ENCODE measurements at regions not wholly inside any gene's neighbourhood (a gene's known extent, or its start where the extent isn't known, plus 50 kb on each side); places are given as distances from the start of the nearest gene placed in this dataset.

DNA sequence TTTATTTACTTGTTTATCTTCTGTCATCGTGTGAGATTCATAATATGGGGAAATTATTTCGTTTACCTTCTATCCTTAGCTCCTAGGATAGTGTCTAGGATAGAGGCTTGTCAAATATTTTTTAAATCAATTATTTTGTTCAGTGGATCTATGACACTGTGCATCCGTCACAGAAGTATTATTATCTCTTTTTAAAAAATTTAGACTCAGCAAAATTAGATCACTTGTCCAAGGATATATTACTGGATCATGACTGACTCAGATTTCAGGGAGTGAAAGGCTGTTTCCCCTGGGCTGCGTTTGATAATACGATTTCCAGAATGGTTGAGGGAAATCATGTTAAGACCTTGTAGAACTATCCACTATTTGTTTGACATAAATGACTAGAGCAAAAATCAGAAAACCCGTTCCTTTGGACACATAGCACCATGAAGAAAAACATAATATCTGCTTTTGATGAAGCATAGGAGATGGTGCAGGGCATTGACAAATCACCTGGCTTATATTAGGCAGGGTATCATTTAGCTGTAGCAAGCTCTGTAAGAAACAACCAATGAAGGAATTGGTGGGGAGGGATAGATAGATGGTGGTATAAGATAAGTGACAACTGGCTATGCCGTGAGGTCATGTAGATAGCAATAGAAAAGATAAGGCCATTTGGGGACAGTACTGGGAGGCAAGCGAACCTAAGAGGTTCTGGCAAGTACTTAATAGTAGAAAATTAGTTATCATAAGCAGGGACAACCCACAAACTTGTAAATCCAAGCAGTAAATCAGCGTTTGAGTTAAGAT, 465.2 kb upstream of the MAN1A1 start:
- Mint-ChIP-seq H3K4me3 (no peak overlapping the region), H3K27me3 (no peaks in the 10 kb centered on the region), H3K9me3 (no peaks in the 10 kb centered on the region), H3K27ac (no peak overlapping the region), H3K36me3 (no peaks in the 10 kb centered on the region), H3K4me1 (ENCODE audit: low read depth in 2 of 2) (no peaks in the 10 kb centered on the region)
- no peak for ATAC-seq
- DNase-seq (ENCODE audit: low spot score), result no peak

DNA sequence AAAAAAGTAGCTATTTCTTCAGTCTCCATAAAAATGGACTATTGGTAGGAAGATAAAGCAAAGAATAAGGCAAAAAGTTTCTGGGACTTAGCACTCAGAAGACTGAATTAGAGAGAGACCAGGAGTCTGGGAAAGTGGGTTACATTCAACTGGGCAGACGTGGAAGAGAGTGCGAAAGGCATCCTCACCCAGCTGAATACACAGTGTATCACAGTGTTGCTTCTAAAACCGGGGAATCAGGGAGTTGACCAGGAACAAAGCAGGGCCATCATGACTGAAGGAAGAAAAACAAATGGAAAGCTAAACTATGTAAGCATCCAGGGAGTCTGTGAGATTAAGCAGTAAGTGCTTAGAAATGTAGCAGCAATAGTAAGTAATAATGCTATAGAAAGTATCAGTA, 452.9 kb upstream of the MAN1A1 start:
- peaks cover 0 to 13% of the 10 kb centered on the region in 2 donors for H3K27me3 Mint-ChIP-seq
- no peak overlapping the region for H3K27ac Mint-ChIP-seq
- H3K9me3 Mint-ChIP-seq, result no peaks in the 10 kb centered on the region
- H3K4me1 Mint-ChIP-seq (ENCODE audit: low read depth in 2 of 2), result no peaks in the 10 kb centered on the region
- DNase-seq (ENCODE audit: low spot score) (no peak), ATAC-seq (no peak)
- H3K36me3 Mint-ChIP-seq, result no peaks in the 10 kb centered on the region
- H3K4me3 Mint-ChIP-seq, result no peak overlapping the region

DNA sequence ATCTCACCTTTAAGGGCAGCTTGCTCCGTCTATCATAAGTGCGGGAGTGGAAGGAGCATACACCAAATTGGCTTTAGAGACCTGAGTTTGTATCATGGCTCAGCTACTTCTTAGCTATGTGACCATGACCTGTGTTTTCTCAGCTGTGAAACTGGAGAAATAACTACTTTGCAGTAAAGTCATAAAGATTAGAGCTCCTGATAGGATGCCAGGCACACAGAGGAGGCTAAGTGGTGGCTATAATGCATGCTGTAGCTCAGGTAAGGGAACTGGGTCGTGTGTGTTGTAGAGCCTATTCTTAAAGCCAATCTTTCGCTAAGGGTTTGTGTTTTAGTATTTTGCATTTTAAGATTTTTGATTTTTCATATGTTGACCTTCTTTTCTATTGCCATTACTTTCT, 451.5 kb upstream of the MAN1A1 start:
- H3K9me3 Mint-ChIP-seq, result no peaks in the 10 kb centered on the region
- H3K4me3 Mint-ChIP-seq, result no peak overlapping the region
- no peak for ATAC-seq
- H3K36me3 Mint-ChIP-seq, result no peaks in the 10 kb centered on the region
- no peak overlapping the region for H3K27ac Mint-ChIP-seq
- no peaks in the 10 kb centered on the region for H3K4me1 Mint-ChIP-seq (ENCODE audit: low read depth in 2 of 2)
- no peak for DNase-seq (ENCODE audit: low spot score)
- H3K27me3 Mint-ChIP-seq, result peaks cover 0 to 6% of the 10 kb centered on the region in 2 donors

DNA sequence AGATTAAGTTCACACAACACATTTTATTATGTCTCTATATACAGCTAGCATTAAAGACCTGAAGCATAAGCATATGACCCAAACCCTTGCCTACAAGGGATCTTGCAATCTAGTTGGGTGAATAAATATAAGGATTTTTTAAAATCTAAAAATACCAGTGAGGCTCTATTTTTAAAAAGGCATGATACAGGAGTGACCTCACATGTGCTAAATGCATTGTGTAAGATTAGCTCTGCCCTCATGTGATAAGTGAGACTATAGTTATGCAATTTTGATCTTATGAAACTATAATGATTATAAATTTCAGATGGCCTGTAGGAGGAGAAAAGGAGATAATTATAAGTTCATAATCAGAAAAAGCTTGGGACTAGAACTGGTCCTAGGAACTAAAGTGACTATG, 451.0 kb upstream of the MAN1A1 start:
- Mint-ChIP-seq H3K36me3 (no peaks in the 10 kb centered on the region), H3K27ac (no peak overlapping the region), H3K27me3 (peaks cover 0 to 4% of the 10 kb centered on the region in 2 donors), H3K4me3 (no peak overlapping the region), H3K9me3 (no peaks in the 10 kb centered on the region), H3K4me1 (ENCODE audit: low read depth in 2 of 2) (no peaks in the 10 kb centered on the region)
- DNase-seq (ENCODE audit: low spot score) (no peak), ATAC-seq (no peak)

DNA sequence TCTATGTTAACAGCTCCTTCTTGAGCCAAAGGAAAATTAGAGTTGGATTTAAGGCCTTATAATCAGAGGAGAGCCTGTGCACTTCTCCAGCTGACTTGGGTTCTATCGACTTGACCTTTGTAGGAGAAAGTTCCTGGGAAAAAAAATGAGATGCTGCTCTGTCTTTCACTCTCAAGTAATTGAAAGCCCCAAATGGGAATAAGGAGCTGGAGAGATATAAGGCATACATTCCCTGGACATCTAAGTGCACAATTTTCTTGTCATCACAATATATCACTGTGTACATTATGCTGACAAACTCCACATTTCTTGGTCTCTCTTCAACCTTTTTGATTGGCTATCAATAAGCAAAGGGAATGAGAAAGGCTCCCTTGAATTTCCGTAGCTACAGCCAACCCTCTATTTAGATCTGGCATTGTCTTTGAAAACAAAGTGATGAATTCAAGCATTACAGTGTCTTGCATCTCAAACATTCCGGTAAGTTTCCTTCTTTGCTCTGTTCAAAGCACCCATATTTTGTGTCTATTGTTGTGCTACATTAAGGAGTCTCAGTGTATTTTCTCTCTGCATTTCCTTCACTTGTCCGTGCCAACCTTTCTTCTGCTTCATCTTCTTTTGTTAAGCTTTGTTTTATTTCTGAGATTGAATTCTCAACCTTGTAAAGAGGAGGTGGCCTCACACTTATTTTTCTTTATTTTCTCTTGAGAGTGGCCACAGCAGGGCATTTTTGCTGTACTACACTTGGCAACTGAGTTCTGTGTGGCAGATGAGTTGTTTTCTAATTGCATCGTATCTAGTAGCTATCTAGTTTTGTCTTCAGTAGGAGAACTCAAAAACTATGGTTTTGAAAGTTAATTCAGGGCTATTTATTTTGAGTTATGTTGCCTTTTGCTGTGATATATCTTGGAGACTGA, 450.3 kb upstream of the MAN1A1 start:
- Mint-ChIP-seq H3K4me3 (no peak overlapping the region), H3K4me1 (ENCODE audit: low read depth in 2 of 2) (no peaks in the 10 kb centered on the region), H3K27ac (no peak overlapping the region), H3K36me3 (no peaks in the 10 kb centered on the region), H3K27me3 (no peaks in the 10 kb centered on the region), H3K9me3 (no peaks in the 10 kb centered on the region)
- DNase-seq (ENCODE audit: low spot score) (no peak), ATAC-seq (no peak)

DNA sequence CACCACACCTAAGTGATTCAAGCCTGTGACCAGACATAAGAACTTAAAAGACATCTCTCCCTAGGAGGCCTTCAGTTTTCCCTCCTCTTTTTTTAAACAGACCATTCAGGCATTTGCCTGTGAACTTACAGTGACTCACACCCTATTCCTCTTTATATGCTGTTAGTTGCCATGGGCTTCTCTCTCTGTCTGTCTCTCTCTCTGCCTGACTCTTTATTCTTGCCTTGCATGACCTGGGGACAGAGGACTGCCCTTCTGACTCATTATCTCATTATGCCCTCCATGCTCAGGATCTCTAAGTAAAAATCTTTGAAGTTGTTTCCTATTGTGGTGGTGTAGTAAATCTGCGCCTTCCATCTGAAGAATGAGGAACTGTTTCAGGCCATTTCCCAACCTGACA, 442.2 kb upstream of the MAN1A1 start:
- Mint-ChIP-seq H3K36me3 (no peaks in the 10 kb centered on the region), H3K9me3 (no peaks in the 10 kb centered on the region), H3K27me3 (no peaks in the 10 kb centered on the region), H3K4me1 (ENCODE audit: low read depth in 2 of 2) (no peaks in the 10 kb centered on the region), H3K27ac (no peak overlapping the region), H3K4me3 (no peak overlapping the region)
- DNase-seq (ENCODE audit: low spot score) (no peak), ATAC-seq (no peak)

DNA sequence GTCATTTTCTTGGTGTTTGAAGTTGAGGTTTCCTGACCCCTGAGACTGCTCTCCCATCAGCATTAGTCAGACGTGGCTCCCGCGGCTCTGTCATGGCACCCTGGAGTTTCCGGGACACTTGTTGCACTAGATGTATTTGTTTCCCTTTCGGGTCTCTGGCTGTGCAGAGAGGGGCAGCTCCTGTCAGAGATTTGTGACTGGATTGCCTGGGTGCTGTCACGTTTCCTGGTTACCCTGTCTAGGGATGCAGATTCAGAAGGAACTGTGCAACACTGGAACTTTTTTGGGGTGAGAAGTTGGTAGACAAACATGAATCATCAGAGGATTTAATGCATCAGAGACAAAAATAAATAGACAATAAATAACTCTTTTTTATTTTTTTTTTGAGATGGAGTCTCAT, 431.8 kb upstream of the MAN1A1 start:
- H3K4me3 Mint-ChIP-seq, result no peak overlapping the region
- no peak for DNase-seq (ENCODE audit: low spot score)

DNA sequence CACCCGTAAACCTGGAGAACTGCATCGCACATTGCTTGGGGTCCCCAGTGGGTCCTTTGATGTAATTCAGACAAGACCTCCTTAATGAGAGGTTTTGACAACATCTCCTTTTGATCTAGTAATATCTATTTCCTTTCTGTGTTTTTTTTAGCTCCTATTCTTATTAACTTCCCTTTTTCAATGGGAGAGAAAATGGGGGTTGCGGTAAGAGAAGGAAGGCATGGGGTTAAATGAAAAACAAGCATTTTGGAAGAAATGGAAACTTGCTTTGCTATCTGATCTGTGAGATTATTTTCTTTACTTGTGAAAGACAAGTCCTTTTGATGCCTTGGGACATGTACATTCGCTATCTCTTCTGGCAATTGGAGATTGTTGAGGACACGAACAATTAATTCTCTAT, 418.6 kb upstream of the MAN1A1 start:
- H3K27me3 Mint-ChIP-seq, result peaks cover 8 to 34% of the 10 kb centered on the region in 2 donors
- no peak for ATAC-seq

More for the DNA sequence above, 431.8 kb upstream of the MAN1A1 start:
- no peak for ATAC-seq
- no peaks in the 10 kb centered on the region for H3K36me3 Mint-ChIP-seq
- no peak overlapping the region for H3K27ac Mint-ChIP-seq
- no peaks in the 10 kb centered on the region for H3K9me3 Mint-ChIP-seq
- no peaks in the 10 kb centered on the region for H3K4me1 Mint-ChIP-seq (ENCODE audit: low read depth in 2 of 2)
- H3K27me3 Mint-ChIP-seq, result peaks cover 0 to 8% of the 10 kb centered on the region in 2 donors

DNA sequence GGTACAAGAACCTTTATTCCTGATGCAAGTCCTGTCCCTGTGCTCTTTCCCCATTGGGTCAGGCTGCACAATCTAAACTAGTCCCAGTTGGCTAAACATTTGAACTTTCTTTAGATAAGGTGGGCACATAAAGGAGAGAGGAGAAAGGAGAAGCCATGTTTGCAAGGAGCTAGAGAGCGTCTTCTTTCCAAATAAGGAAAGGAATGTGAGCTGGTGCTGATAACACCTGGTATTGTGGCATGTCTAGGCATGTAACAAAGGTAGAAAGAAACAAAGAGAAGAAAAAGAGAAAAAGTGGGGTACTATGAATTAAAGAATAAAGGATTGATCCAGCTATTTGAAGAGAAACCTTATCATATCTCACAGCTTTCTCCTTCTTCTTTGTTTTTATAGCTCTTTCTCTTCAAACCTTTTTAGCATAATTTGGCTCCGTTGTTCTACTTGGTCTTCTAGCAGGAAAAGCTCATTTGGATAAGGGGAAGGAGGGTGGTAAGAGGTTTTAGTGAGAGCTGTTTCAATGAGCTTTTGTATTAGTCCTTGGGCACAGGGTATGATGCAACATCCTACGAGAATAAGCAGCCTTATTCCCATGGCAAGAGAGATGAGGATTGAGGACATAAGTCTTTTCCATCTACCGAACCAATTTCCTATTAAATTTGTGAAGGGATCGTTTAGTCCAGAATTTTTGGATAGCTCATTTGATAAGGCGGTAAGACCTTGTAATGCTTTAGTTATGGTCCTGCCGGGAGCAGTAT, 415.5 kb upstream of the MAN1A1 start:
- no peaks in the 10 kb centered on the region for H3K36me3 Mint-ChIP-seq
- H3K27me3 Mint-ChIP-seq, result peaks cover 8 to 34% of the 10 kb centered on the region in 2 donors
- H3K9me3 Mint-ChIP-seq, result peaks cover 4% of the 10 kb centered on the region
- H3K4me1 Mint-ChIP-seq (ENCODE audit: low read depth in 2 of 2), result no peaks in the 10 kb centered on the region
- no peak for ATAC-seq
- no peak overlapping the region for H3K4me3 Mint-ChIP-seq
- no peak overlapping the region for H3K27ac Mint-ChIP-seq
- no peak for DNase-seq (ENCODE audit: low spot score)

More for the DNA sequence above, 418.6 kb upstream of the MAN1A1 start:
- Mint-ChIP-seq H3K4me1 (ENCODE audit: low read depth in 2 of 2) (no peaks in the 10 kb centered on the region), H3K4me3 (no peak overlapping the region), H3K9me3 (peaks cover 8% of the 10 kb centered on the region), H3K36me3 (no peaks in the 10 kb centered on the region), H3K27ac (no peak overlapping the region)
- DNase-seq (ENCODE audit: low spot score), result no peak

DNA sequence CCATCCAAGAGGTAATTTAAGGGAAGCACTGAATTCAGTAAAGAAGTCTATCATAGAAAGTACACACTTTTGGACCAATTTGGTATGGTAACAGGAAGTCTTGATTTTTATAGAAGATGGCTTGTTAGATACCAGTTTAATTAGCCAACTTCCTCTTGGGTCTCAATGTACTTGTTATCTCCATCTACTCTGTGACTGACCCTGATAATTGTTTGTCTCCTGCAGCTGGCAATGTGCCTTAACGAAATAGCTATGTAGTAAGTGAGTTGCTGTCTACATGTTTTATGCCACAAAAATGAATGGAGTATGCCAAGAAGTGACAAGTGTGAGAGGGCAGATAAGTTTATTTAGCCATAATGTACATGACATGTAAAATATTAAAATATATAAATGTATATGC, 410.5 kb upstream of the MAN1A1 start:
- Mint-ChIP-seq H3K4me3 (no peak overlapping the region), H3K27me3 (peaks cover 4 to 21% of the 10 kb centered on the region in 2 donors), H3K4me1 (ENCODE audit: low read depth in 2 of 2) (no peaks in the 10 kb centered on the region), H3K27ac (no peak overlapping the region), H3K36me3 (no peaks in the 10 kb centered on the region), H3K9me3 (no peaks in the 10 kb centered on the region)
- DNase-seq (ENCODE audit: low spot score), result no peak
- no peak for ATAC-seq

DNA sequence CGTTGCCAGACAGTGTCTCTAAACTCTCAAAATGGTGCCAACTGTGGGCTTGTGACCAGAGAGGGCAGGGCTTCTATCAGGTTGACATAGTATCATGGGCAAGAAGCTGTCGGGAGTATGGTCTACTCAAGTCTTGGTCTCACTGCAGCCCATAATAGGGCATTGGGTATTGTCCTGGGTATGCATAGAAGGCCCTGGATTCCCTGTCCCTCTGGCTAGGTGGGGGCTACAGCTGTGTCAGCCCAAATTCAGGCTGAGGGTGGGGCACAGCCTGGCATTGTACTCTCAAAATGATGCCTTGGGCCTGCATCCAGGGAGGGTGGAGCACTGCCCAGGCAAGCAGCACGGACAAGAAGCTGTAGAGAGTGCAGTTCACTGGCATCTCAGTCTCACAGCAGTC, 408.8 kb upstream of the MAN1A1 start:
- H3K36me3 Mint-ChIP-seq, result no peaks in the 10 kb centered on the region
- H3K9me3 Mint-ChIP-seq, result no peaks in the 10 kb centered on the region
- no peaks in the 10 kb centered on the region for H3K4me1 Mint-ChIP-seq (ENCODE audit: low read depth in 2 of 2)
- H3K4me3 Mint-ChIP-seq, result no peak overlapping the region
- ATAC-seq (peak in 1 of 2 donors; percentile 20), DNase-seq (ENCODE audit: low spot score) (no peak)
- peaks cover 2 to 13% of the 10 kb centered on the region in 2 donors for H3K27me3 Mint-ChIP-seq
- H3K27ac Mint-ChIP-seq, result no peak overlapping the region

DNA sequence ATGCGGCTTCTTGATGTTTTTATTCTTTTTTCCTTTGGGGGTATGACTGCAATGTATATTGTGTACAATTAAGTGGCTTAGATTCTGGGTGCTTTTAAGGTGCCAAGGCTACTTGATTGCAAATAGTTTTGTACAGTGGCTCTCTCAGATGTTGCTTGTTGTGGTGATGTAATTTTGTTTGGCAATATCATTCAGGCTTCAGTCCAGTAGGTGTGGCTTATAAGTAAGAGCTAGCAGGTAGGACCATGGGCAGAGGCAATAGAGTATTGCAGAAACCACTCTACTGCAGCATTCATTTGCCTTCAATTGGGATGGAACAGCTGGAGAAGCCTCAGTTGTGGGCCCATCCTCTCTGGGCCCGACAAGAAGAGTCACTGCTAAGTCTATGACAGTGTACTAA, 407.9 kb upstream of the MAN1A1 start:
- Mint-ChIP-seq H3K27me3 (peaks cover 5 to 21% of the 10 kb centered on the region in 2 donors), H3K9me3 (no peaks in the 10 kb centered on the region), H3K36me3 (no peaks in the 10 kb centered on the region), H3K4me1 (ENCODE audit: low read depth in 2 of 2) (no peaks in the 10 kb centered on the region), H3K4me3 (no peak overlapping the region), H3K27ac (no peak overlapping the region)
- ATAC-seq (no peak), DNase-seq (ENCODE audit: low spot score) (no peak)

DNA sequence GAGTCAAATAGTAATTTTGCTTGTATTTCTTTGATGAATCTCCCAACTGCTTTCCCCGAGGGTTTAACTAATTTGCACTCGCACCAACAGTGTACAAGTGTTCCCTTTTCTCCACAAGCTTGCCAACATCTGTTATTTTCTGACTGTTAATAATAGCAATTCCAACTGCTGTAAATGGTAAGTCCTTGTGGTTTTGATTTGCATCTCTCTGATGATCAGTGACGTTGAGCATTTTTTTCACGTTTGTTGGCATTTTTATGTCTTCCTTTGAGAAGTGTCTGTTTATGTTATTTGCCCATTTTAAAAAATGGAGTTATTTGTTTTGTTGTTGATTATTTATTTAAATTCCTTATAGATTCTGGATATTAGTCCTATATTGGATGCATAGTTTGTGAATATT, 399.8 kb upstream of the MAN1A1 start:
- no peak overlapping the region for H3K27ac Mint-ChIP-seq
- H3K4me1 Mint-ChIP-seq (ENCODE audit: low read depth in 2 of 2), result no peaks in the 10 kb centered on the region
- H3K27me3 Mint-ChIP-seq, result peaks cover 11 to 42% of the 10 kb centered on the region in 2 donors
- H3K9me3 Mint-ChIP-seq, result peaks cover 2% of the 10 kb centered on the region
- H3K36me3 Mint-ChIP-seq, result peaks cover 7% of the 10 kb centered on the region
- no peak overlapping the region for H3K4me3 Mint-ChIP-seq
- ATAC-seq (no peak), DNase-seq (ENCODE audit: low spot score) (no peak)

Measured in natural killer cell treated with Interleukin-12 subunit alpha and Interleukin-12 subunit beta and Interleukin-15 and Interleukin-18, amount 100 ng/mL, for 72 hours (primary cell).